Epithelial cell of esophagus (primary cell): ENCODE measurements at regions not wholly inside any gene's neighbourhood (a gene's known extent, or its start where the extent isn't known, plus 50 kb on each side); places are given as distances from the start of the nearest gene placed in this dataset.

Source experiments
- DNase-seq: peaks from one replicate; pipeline ENCODE4 v3.0.0; 2010; ENCODE audit warnings: low read depth
- H3K4me3 ChIP-seq: 2 replicates; pipeline ENCODE4 v1.5.1; 2011; ENCODE audit warnings: mild to moderate bottlenecking, low read length, control low read depth
- CTCF ChIP-seq: IDR thresholded peaks from 2 replicates; pipeline ENCODE4 v1.5.1; 2011; ENCODE audit warnings: low read depth, mild to moderate bottlenecking, low read length, control low read depth, inconsistent platforms; ENCODE audit not compliant: insufficient read depth; ENCODE audit errors: missing control alignments

GRCh38 chr4:22876270-22876669 lies 183.5 kb downstream of the GBA3 start:
- TF ChIP-seq CTCF: no peak
- H3K4me3 ChIP-seq: no peak overlapping the region
- no peak for DNase-seq

GRCh38 chr4:22875587-22876257 lies 183.0 kb downstream of the GBA3 start:
- no peak overlapping the region for H3K4me3 ChIP-seq
- no peak for TF ChIP-seq CTCF
- no peak for DNase-seq

- no peak for TF ChIP-seq CTCF
- H3K4me3 ChIP-seq: no peak overlapping the region
- no peak for DNase-seq
Measured at GRCh38 chr4:22874334-22874912, 181.7 kb downstream of the GBA3 start.

GRCh38 chr4:22873899-22874298 lies 181.2 kb downstream of the GBA3 start:
- no peak overlapping the region for H3K4me3 ChIP-seq
- no peak for DNase-seq
- TF ChIP-seq CTCF: no peak

GRCh38 chr4:22870847-22871449 lies 178.2 kb downstream of the GBA3 start:
- DNase-seq: no peak
- H3K4me3 ChIP-seq: no peak overlapping the region
- TF ChIP-seq CTCF: no peak

GRCh38 chr4:22869235-22869634 lies 176.5 kb downstream of the GBA3 start:
- DNase-seq: no peak

More at GRCh38 chr4:22869235-22869634, 176.5 kb downstream of the GBA3 start:
- no peak overlapping the region for H3K4me3 ChIP-seq
- no peak for TF ChIP-seq CTCF
